Right renal pelvis (tissue), 4 donors: ENCODE measurements at regions not wholly inside any gene's neighbourhood (a gene's known extent, or its start where the extent isn't known, plus 50 kb on each side); places are given as distances from the start of the nearest gene placed in this dataset.
A peak's percentile ranks its signal among the peaks of the same experiment; 100 is the strongest.
"Not testable (repeated sequence)": the region's sequence is repeated elsewhere in the genome, so short reads cannot be mapped to it uniquely, and the experiment has no call there.

Experiments used
- DNase-seq, 4 donors: peaks; one replicate each; pipeline ENCODE4 v3.0.0-alpha.2; 2013; ENCODE audit warnings: low read depth in 4 of 4, low spot score in 3 of 4, missing footprints in 1 of 4

GRCh38 chr7:65259864-65260525 lies 113.7 kb upstream of the ZNF92 start:
- DNase-seq = not testable (repeated sequence)

DNA sequence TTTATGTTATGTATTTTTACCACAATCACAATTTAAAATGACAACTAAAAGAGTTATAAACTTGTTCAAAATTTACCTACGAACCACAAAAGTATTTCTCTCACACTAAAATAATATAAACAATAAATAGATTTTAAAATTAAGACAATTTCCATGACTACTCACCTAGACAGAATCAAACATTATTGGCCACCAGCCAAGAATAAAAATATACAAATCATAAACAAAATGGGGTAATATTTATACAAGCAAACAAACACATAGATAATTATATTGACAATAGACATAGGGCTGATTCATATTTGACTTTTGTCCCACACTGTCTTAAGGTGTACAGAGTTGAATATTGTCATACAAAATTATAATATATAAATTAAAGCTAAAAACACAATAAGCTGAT lies 119.6 kb upstream of the ZNF92 start:
- DNase-seq = no peak

DNA sequence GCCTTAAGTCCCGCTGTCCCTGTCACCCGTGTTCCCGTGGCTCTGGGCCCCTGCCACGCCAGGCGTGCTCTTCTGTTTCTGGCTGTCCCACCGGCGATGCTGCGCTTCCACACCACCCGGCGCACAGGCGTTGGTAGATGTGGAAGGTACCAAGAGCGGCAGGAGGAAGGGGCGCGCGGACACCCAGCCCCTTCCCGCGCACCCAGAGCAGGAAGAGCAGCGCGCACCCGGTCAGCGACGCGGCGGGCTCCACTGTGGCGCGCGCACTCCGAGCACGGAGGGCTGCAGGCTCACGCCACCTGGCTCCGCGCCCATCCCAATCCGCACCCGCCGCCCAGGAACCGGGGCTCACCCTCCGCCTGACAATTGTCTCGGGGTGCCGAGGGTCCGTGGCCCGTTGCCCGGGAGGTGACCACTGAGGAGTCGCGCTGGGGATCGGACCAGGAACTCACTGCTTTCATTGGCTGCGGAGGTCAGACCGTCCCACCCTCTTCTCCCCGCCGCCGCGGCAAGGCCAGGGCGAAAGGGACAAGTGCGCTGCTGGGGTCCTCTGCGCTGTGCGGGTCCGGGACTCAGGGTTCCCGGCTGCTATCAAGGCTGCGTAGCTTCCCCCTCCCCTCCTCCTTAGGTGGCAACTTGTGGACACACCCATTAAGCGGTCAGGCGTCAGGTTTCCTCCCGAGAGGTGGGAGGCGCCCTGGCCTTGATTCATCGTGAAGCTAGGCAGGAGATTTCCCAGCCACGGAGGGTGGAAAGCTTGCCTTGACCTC lies 121.6 kb upstream of the ZNF92 start:
- DNase-seq = peak; percentile 42 to 60 (median 54)

GRCh38 chr7:65250697-65251395 lies 122.8 kb upstream of the ZNF92 start:
- DNase-seq = no peak

- DNase-seq = no peak
Observed at GRCh38 chr7:65250216-65250615, 123.4 kb upstream of the ZNF92 start.

DNA sequence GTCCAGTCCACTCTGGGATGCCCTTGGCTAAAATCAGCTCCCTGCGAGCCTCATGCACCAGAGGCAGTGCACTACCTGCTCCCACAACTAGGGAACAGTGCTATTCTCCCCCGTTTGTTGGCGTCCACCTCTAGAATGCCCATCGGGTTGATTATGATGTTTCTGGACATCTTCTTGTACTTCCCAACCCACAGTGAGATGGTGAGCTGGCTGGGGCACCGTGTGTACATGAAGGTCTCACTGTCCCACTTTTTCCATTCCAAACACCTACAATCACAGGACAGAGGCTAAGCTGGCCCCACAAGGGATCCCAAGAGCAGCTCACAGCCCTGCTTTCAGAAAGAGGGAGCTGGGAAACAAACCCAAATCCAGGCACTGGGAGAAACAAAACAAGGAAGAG lies 126.2 kb upstream of the ZNF92 start:
- no peak for DNase-seq

GRCh38 chr7:65239707-65240352 lies 133.8 kb upstream of the ZNF92 start:
- peak in 3 of 4 donors; percentile 26 to 33 (median 28) for DNase-seq

DNA sequence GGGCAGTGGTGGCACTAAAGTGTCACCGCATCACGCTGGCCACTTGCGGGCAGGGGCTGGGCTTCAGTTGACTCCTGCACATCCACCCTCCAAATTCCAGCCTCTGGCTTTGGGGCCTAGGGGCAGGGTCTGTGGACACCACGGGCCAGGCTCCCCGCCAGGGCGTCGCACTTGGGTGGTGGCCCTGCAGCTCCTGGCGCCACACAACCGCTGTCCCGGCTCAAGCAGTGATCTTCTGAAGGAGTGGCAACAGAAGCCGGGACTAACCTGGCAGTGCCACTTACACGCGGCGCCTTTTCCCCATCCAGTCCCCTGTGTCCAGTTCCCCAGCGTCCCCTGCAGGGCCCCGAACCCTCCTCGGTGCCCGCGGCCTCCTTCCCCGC lies 134.3 kb upstream of the ZNF92 start:
- no peak for DNase-seq

- DNase-seq = no peak
Observed at GRCh38 chr7:65238785-65239184, 134.9 kb upstream of the ZNF92 start.

- DNase-seq = no peak
Observed at GRCh38 chr7:65235586-65235985, 138.1 kb upstream of the ZNF92 start.

- DNase-seq = no peak
Observed at GRCh38 chr7:65233409-65234034, 140.1 kb upstream of the ZNF92 start.

- no peak for DNase-seq
Observed at GRCh38 chr7:65230231-65230630, 143.4 kb upstream of the ZNF92 start.

DNA sequence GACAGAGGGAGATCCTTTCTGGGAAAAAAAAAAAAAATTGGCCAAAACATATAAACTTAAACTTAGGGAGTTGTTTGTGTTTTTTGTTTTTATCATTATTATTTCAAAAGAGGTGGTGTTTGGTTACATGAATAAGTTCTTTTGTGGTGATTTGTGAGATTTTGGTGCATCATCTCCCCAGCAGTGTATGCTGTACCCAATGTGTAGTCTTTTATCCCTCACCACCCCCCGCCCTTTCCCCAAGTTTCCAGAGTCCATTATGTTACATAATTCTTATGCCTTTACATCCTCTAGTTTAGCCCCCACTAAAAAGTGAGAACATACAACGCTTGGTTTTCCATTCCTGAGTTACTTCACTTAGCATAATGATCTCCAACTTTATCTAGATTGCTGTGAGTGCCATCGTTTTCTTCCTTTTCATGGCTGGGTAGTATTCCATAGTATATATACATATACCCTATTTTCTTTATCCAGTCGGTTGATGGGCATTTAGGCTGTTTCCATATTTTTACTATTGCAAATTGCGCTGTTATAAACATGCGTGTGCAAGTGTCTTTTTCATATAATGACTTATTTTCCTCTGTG lies 148.1 kb upstream of the ZNF92 start:
- no peak for DNase-seq

GRCh38 chr7:65222655-65223054 lies 151.0 kb upstream of the ZNF92 start:
- DNase-seq = no peak

- DNase-seq = no peak
Observed at GRCh38 chr7:65221683-65222082, 152.0 kb upstream of the ZNF92 start.

- DNase-seq = no peak
Observed at GRCh38 chr7:65219623-65220022, 154.0 kb upstream of the ZNF92 start.

DNA sequence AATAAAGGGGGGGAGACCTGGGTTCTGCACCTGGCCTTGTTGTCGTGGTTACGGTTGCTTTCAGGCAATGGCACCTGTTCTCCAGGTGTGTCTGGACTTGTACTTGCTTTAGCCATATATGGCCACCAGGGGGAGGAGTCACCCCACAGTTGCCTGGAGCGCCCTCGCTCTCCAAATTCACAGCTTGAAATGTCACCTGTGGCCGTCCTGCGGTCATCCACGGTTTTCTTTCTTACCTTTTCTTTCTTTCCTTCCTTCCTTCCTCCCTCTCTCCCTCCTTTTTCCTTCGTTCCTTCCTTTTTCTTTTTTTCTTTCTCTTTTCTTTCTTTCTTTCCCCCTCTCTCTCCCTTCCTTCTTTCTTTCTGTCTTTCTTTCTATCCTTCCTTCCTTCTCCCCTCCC lies 157.2 kb upstream of the ZNF92 start:
- DNase-seq = peak in 1 of 4 donors; percentile 43

DNA sequence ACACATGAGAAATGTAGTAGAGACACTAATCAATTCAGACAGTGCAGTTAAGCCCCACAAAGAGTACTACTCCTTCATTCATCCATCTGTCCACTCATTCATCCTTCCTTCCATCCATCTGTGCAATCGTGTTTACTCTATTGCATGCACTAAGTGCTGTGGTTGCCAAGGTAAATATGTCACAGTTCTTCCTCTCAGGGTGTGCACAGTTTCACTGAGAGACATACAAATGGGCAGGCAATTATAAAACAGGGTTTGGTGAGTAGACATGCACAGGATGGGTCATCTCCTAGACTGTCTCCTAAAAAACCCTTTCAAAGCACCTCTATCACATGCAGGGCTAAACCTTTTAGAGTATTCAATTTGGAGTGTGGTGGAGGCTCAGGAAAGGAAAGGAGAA lies 160.4 kb upstream of the ZNF92 start:
- not testable (repeated sequence) for DNase-seq

GRCh38 chr7:65199221-65199620 lies 174.4 kb upstream of the ZNF92 start:
- DNase-seq = not testable (repeated sequence)

GRCh38 chr7:65193334-65194058 lies 180.2 kb upstream of the ZNF92 start:
- not testable (repeated sequence) for DNase-seq
